HG03442 (cell line): ENCODE measurements at regions not wholly inside any gene's neighbourhood (a gene's known extent, or its start where the extent isn't known, plus 50 kb on each side); places are given as distances from the start of the nearest gene placed in this dataset.
"Not testable (repeated sequence)": the region's sequence is repeated elsewhere in the genome, so short reads cannot be mapped to it uniquely, and the experiment has no call there.

Experiments
- ATAC-seq: cut with Tn5 transposase; IDR thresholded peaks from one replicate; pipeline ENCODE4 v1.9.1; 2021; ENCODE audit warnings: mild to moderate bottlenecking, moderate library complexity; ENCODE audit not compliant: unreplicated experiment

- no peak for ATAC-seq
Measured at GRCh38 chr7:109552017-109552416, 982.3 kb downstream of the DNAJB9 start.

- ATAC-seq = no peak
Measured at GRCh38 chr7:109577265-109577664, 1007.6 kb downstream of the DNAJB9 start.

GRCh38 chr7:109579901-109580300 is 1010.2 kb downstream of the DNAJB9 start:
- ATAC-seq = no peak

- no peak for ATAC-seq
Measured at GRCh38 chr7:109582211-109582610, 1012.5 kb downstream of the DNAJB9 start.

GRCh38 chr7:109596948-109597347 is 1027.3 kb downstream of the DNAJB9 start:
- not testable (repeated sequence) for ATAC-seq

GRCh38 chr7:109611656-109612055 is 1042.0 kb downstream of the DNAJB9 start:
- no peak for ATAC-seq

GRCh38 chr7:109616551-109617069 is 1046.9 kb downstream of the DNAJB9 start:
- ATAC-seq = no peak

- no peak for ATAC-seq
Measured at GRCh38 chr7:109622320-109622719, 1052.6 kb downstream of the DNAJB9 start.

- not testable (repeated sequence) for ATAC-seq
Measured at GRCh38 chr7:109632890-109633289, 1063.2 kb downstream of the DNAJB9 start.

GRCh38 chr7:109635374-109635773 is 1065.7 kb downstream of the DNAJB9 start:
- ATAC-seq = no peak

GRCh38 chr7:109637428-109637990 is 1067.8 kb downstream of the DNAJB9 start:
- no peak for ATAC-seq

GRCh38 chr7:109638321-109638720 is 1068.6 kb downstream of the DNAJB9 start:
- ATAC-seq = no peak

GRCh38 chr7:109639561-109639960 is 1069.9 kb downstream of the DNAJB9 start:
- ATAC-seq = no peak

GRCh38 chr7:109641445-109641844 is 1071.8 kb downstream of the DNAJB9 start:
- no peak for ATAC-seq

GRCh38 chr7:109646124-109646523 is 1076.5 kb downstream of the DNAJB9 start:
- no peak for ATAC-seq

- not testable (repeated sequence) for ATAC-seq
Measured at GRCh38 chr7:109646594-109646993, 1076.9 kb downstream of the DNAJB9 start.

- ATAC-seq = not testable (repeated sequence)
Measured at GRCh38 chr7:109647263-109647662, 1077.6 kb downstream of the DNAJB9 start.

GRCh38 chr7:109659261-109659660 is 1089.6 kb downstream of the DNAJB9 start:
- no peak for ATAC-seq

GRCh38 chr7:109660401-109660800 is 1090.7 kb downstream of the DNAJB9 start:
- no peak for ATAC-seq

- ATAC-seq = no peak
Measured at GRCh38 chr7:109663806-109664205, 1094.1 kb downstream of the DNAJB9 start.

- ATAC-seq = not testable (repeated sequence)
Measured at GRCh38 chr7:109687269-109687668, 1117.6 kb downstream of the DNAJB9 start.

GRCh38 chr7:109692613-109693012 is 1122.9 kb downstream of the DNAJB9 start:
- ATAC-seq = not testable (repeated sequence)
